ENCODE measurements at regions not wholly inside any gene's neighbourhood (a gene's known extent, or its start where the extent isn't known, plus 50 kb on each side); places are given as distances from the start of the nearest gene placed in this dataset.

DNA sequence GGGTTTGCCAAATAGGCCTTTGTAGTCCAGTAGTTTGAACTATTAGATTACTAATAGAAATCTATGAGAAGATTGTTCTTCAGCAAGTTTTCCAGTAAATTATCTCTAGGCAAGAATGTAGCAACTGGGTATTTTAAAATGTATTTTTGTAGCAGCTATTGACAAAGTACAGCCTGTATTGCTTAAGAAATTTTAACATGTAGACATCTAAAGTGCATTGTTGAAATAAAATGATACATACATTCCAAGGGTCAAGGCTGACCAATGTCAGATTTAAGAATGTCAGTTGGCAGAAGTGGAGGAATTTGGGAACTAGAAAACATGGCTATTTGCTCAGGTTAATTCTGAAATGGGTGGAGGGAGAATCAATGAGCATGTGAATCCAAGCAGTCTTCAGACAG is 57.5 kb upstream of the ZSWIM6 start:
- H4K20me1 ChIP-seq (replicated peaks; ENCODE audit: control insufficient read depth, insufficient read depth, low read length): no peaks in the 10 kb centered on the region
- FAIRE-seq: no peak
- H3K27ac ChIP-seq (ENCODE audit: extremely low read depth, low read depth, low read length): no peak overlapping the region
- TF ChIP-seq, protein P1, sequence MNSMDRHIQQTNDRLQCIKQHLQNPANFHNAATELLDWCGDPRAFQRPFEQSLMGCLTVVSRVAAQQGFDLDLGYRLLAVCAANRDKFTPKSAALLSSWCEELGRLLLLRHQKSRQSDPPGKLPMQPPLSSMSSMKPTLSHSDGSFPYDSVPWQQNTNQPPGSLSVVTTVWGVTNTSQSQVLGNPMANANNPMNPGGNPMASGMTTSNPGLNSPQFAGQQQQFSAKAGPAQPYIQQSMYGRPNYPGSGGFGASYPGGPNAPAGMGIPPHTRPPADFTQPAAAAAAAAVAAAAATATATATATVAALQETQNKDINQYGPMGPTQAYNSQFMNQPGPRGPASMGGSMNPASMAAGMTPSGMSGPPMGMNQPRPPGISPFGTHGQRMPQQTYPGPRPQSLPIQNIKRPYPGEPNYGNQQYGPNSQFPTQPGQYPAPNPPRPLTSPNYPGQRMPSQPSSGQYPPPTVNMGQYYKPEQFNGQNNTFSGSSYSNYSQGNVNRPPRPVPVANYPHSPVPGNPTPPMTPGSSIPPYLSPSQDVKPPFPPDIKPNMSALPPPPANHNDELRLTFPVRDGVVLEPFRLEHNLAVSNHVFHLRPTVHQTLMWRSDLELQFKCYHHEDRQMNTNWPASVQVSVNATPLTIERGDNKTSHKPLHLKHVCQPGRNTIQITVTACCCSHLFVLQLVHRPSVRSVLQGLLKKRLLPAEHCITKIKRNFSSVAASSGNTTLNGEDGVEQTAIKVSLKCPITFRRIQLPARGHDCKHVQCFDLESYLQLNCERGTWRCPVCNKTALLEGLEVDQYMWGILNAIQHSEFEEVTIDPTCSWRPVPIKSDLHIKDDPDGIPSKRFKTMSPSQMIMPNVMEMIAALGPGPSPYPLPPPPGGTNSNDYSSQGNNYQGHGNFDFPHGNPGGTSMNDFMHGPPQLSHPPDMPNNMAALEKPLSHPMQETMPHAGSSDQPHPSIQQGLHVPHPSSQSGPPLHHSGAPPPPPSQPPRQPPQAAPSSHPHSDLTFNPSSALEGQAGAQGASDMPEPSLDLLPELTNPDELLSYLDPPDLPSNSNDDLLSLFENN (IDR thresholded peaks at IDR 0.05; ENCODE audit: low read depth in 2 of 2, low read length in 2 of 2): no peak
- no peak for TF ChIP-seq ZSCAN32 (CRISPR knock-in tag; IDR thresholded peaks at IDR 0.05)
- TF ChIP-seq SMARCE1 (IDR thresholded peaks at IDR 0.05): no peak
- TF ChIP-seq, protein P2, sequence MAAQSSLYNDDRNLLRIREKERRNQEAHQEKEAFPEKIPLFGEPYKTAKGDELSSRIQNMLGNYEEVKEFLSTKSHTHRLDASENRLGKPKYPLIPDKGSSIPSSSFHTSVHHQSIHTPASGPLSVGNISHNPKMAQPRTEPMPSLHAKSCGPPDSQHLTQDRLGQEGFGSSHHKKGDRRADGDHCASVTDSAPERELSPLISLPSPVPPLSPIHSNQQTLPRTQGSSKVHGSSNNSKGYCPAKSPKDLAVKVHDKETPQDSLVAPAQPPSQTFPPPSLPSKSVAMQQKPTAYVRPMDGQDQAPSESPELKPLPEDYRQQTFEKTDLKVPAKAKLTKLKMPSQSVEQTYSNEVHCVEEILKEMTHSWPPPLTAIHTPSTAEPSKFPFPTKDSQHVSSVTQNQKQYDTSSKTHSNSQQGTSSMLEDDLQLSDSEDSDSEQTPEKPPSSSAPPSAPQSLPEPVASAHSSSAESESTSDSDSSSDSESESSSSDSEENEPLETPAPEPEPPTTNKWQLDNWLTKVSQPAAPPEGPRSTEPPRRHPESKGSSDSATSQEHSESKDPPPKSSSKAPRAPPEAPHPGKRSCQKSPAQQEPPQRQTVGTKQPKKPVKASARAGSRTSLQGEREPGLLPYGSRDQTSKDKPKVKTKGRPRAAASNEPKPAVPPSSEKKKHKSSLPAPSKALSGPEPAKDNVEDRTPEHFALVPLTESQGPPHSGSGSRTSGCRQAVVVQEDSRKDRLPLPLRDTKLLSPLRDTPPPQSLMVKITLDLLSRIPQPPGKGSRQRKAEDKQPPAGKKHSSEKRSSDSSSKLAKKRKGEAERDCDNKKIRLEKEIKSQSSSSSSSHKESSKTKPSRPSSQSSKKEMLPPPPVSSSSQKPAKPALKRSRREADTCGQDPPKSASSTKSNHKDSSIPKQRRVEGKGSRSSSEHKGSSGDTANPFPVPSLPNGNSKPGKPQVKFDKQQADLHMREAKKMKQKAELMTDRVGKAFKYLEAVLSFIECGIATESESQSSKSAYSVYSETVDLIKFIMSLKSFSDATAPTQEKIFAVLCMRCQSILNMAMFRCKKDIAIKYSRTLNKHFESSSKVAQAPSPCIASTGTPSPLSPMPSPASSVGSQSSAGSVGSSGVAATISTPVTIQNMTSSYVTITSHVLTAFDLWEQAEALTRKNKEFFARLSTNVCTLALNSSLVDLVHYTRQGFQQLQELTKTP (IDR thresholded peaks at IDR 0.05; ENCODE audit: low read depth in 1 of 2, partially characterized antibody in 2 of 2): no peak
- no peak overlapping the region for H2AFZ ChIP-seq (ENCODE audit: low read depth, low read length)
- no peaks in the 10 kb centered on the region for H3K36me3 ChIP-seq (ENCODE audit: control insufficient read depth, insufficient read depth, low read length)
- no peaks in the 10 kb centered on the region for H3K9me1 ChIP-seq (ENCODE audit: control insufficient read depth, insufficient read depth, low read length)
- H3K9me3 ChIP-seq (replicated peaks; ENCODE audit: control insufficient read depth, insufficient read depth, low read depth, low read length): no peaks in the 10 kb centered on the region
- peaks cover 0 to 5% of the 10 kb centered on the region in 2 experiments; a peak in 3 of 5 replicates for H3K27me3 ChIP-seq (ENCODE audit: control insufficient read depth in 2 of 2, insufficient read depth in 2 of 2, low read length in 2 of 2)
- in situ Hi-C loops (cut with MboI) (no loop called here), intact Hi-C loops (cut with micrococcal nuclease) (no loop called here)
- H3K4me3 ChIP-seq: no peak overlapping the region
- no TSS peak for BruUV-seq (replicated peaks)
- H3K4me1 ChIP-seq (replicated peaks in 1 of 2; ENCODE audit: control insufficient read depth in 2 of 2, insufficient read depth in 2 of 2, low read length in 2 of 2): no peaks in the 10 kb centered on the region
- no peak for DNase-seq (ENCODE audit: extremely low read depth in 1 of 4, low spot score in 3 of 4)
- H3K79me2 ChIP-seq (ENCODE audit: control insufficient read depth, insufficient read depth, low read length): no peaks in the 10 kb centered on the region
- POLR2A ChIA-PET: no interaction called here
- H3K9ac ChIP-seq (ENCODE audit: insufficient read depth in 1 of 2, low read depth in 2 of 2, low read length in 2 of 2): no peak overlapping the region
- CTCF ChIA-PET (ENCODE audit: low intra/inter-chr PET ratio): no interaction called here
- H3K4me2 ChIP-seq (ENCODE audit: insufficient read depth, low read length): no peak overlapping the region
- ATAC-seq: no peak

All from K562 (cell line).